Osteoblast (primary cell): ENCODE measurements at regions not wholly inside any gene's neighbourhood (a gene's known extent, or its start where the extent isn't known, plus 50 kb on each side); places are given as distances from the start of the nearest gene placed in this dataset.

Experiments
- DNase-seq: peaks from one replicate; pipeline ENCODE4 v3.0.0; 2011; ENCODE audit warnings: low spot score, mixed read lengths; ENCODE audit not compliant: insufficient read length; ENCODE audit errors: missing footprints
- H2AFZ ChIP-seq: 2 replicates; pipeline ENCODE4 v1.6.0; 2011; ENCODE audit warnings: mild to moderate bottlenecking, low read length
- H3K27ac ChIP-seq: 2 replicates; pipeline ENCODE4 v1.5.1; 2011; ENCODE audit warnings: mild to moderate bottlenecking, low read depth, low read length, moderate library complexity
- H3K27me3 ChIP-seq: 2 replicates; pipeline ENCODE4 v1.6.0; 2012; ENCODE audit warnings: mild to moderate bottlenecking, control low read depth, inconsistent platforms, low read length, moderate library complexity; ENCODE audit not compliant: insufficient read depth
- H3K36me3 ChIP-seq: 2 replicates; pipeline ENCODE4 v1.5.1; 2011; ENCODE audit warnings: mild to moderate bottlenecking, low read length, control low read depth, moderate library complexity; ENCODE audit not compliant: insufficient read depth
- H3K4me1 ChIP-seq: 2 replicates; pipeline ENCODE4 v1.5.1; 2011; ENCODE audit warnings: mild to moderate bottlenecking, low read length, control low read depth, moderate library complexity; ENCODE audit not compliant: insufficient read depth
- H3K4me2 ChIP-seq: 2 replicates; pipeline ENCODE4 v1.6.0; 2011; ENCODE audit warnings: mild to moderate bottlenecking, low read length; ENCODE audit not compliant: insufficient read depth
- H3K4me3 ChIP-seq: fragments of 200-600 bp; sonication (generic); 3 replicates; pipeline ENCODE4 v1.5.1; 2012; ENCODE audit warnings: mild to moderate bottlenecking, low read length, inconsistent platforms; ENCODE audit not compliant: insufficient read depth
- H3K79me2 ChIP-seq: 2 replicates; pipeline ENCODE4 v1.6.0; 2012; ENCODE audit warnings: mild to moderate bottlenecking, low read length, control low read depth, inconsistent platforms; ENCODE audit not compliant: insufficient read depth
- H3K9me3 ChIP-seq: 2 replicates; pipeline ENCODE4 v1.5.1; 2011; ENCODE audit warnings: low read depth, low read length, control low read depth
- H4K20me1 ChIP-seq: 2 replicates; pipeline ENCODE4 v1.6.0; 2012; ENCODE audit warnings: mild to moderate bottlenecking, low read length, control low read depth; ENCODE audit not compliant: insufficient read depth
- CTCF ChIP-seq: IDR thresholded peaks from 2 replicates; pipeline ENCODE4 v1.5.1; 2011; ENCODE audit warnings: mild to moderate bottlenecking, low read depth, low read length, moderate library complexity; ENCODE audit errors: extremely low read depth

DNA sequence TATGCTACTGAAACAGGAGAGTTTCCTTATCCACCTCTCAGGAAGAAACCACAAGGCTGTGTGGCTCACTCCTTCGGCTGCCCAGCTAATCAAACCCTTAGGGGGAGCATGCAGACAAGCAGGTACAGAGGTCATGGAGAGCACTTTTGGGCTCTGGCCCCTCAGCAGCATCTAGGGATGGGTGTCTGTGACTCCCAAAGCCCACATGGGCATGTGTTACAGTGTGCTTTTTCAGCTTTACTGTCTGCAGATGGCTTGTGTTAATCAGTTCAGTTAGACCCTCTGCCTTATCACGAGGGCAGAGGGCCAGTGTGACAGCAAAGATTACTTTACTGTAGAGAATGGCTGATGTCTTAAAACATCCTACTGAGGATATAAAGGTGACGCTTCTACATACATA lies 447.4 kb downstream of the PCDH10 start:
- Histone ChIP-seq H3K4me1 (no peaks in the 10 kb centered on the region), H3K27ac (no peak overlapping the region), H3K9me3 (no peaks in the 10 kb centered on the region), H3K4me2 (no peak overlapping the region), H4K20me1 (no peaks in the 10 kb centered on the region), H2AFZ (no peak overlapping the region), H3K79me2 (no peaks in the 10 kb centered on the region), H3K36me3 (no peaks in the 10 kb centered on the region), H3K4me3 (no peak overlapping the region), H3K27me3 (no peaks in the 10 kb centered on the region)
- DNase-seq, result no peak
- TF ChIP-seq CTCF, result no peak

- Histone ChIP-seq H3K4me2 (no peak overlapping the region), H3K79me2 (no peaks in the 10 kb centered on the region), H3K36me3 (no peaks in the 10 kb centered on the region), H3K27me3 (no peaks in the 10 kb centered on the region), H2AFZ (no peak overlapping the region), H3K9me3 (no peaks in the 10 kb centered on the region), H3K4me3 (no peak overlapping the region), H4K20me1 (no peaks in the 10 kb centered on the region), H3K4me1 (no peaks in the 10 kb centered on the region), H3K27ac (no peak overlapping the region)
- TF ChIP-seq CTCF, result no peak
- DNase-seq, result no peak
Observed at GRCh38 chr4:133594390-133595207, 445.5 kb downstream of the PCDH10 start.

- H2AFZ ChIP-seq, result no peak overlapping the region
- H3K79me2 ChIP-seq, result no peaks in the 10 kb centered on the region
- DNase-seq, result no peak
- H4K20me1 ChIP-seq, result no peaks in the 10 kb centered on the region
- H3K4me3 ChIP-seq, result no peak overlapping the region
- TF ChIP-seq CTCF, result no peak
- no peaks in the 10 kb centered on the region for H3K9me3 ChIP-seq
- no peaks in the 10 kb centered on the region for H3K36me3 ChIP-seq
- H3K27ac ChIP-seq, result no peak overlapping the region
- no peaks in the 10 kb centered on the region for H3K27me3 ChIP-seq
- no peaks in the 10 kb centered on the region for H3K4me1 ChIP-seq
- H3K4me2 ChIP-seq, result no peak overlapping the region
Observed at GRCh38 chr4:133593764-133594163, 444.7 kb downstream of the PCDH10 start.

- Histone ChIP-seq H3K79me2 (no peaks in the 10 kb centered on the region), H3K4me2 (no peak overlapping the region), H4K20me1 (no peaks in the 10 kb centered on the region), H2AFZ (no peak overlapping the region), H3K4me1 (no peaks in the 10 kb centered on the region), H3K27ac (no peak overlapping the region), H3K9me3 (no peaks in the 10 kb centered on the region), H3K27me3 (no peaks in the 10 kb centered on the region), H3K36me3 (no peaks in the 10 kb centered on the region), H3K4me3 (no peak overlapping the region)
- no peak for DNase-seq
- no peak for TF ChIP-seq CTCF
Observed at GRCh38 chr4:133592591-133592990, 443.5 kb downstream of the PCDH10 start.
